RWPE2 (cell line): ENCODE measurements at regions not wholly inside any gene's neighbourhood (a gene's known extent, or its start where the extent isn't known, plus 50 kb on each side); places are given as distances from the start of the nearest gene placed in this dataset.

Experiments
- ATAC-seq: fragments of 200-7000 bp; cut with Tn5 transposase; 3 replicates; pipeline ENCODE4 v1.9.1; 2021; ENCODE audit warnings: low read depth
- DNase-seq: peaks from one replicate; pipeline ENCODE4 v3.0.0-alpha.2; 2020; ENCODE audit warnings: low spot score
- H3K27ac ChIP-seq: fragments of 450-650 bp; 2 replicates; pipeline ENCODE4 v1.5.1; 2017; ENCODE audit warnings: mild to moderate bottlenecking; ENCODE audit not compliant: poor library complexity, severe bottlenecking
- H3K27me3 ChIP-seq: fragments of 250-450 bp; sonication (Bioruptor Pico); 2 replicates; pipeline ENCODE4 v1.5.1; 2021; ENCODE audit warnings: mild to moderate bottlenecking, moderate library complexity; ENCODE audit not compliant: insufficient read depth, poor library complexity, severe bottlenecking
- H3K36me3 ChIP-seq: fragments of 250-450 bp; sonication (Bioruptor Pico); 2 replicates; pipeline ENCODE4 v1.5.1; 2020; ENCODE audit warnings: low read depth, mild to moderate bottlenecking, moderate library complexity
- H3K4me1 ChIP-seq: fragments of 250-450 bp; sonication (Bioruptor Pico); 2 replicates; pipeline ENCODE4 v1.5.1; 2021; ENCODE audit warnings: mild to moderate bottlenecking, moderate library complexity; ENCODE audit not compliant: insufficient read depth, poor library complexity, severe bottlenecking
- H3K4me3 ChIP-seq: fragments of 250-450 bp; sonication (Bioruptor Pico); 2 replicates; pipeline ENCODE4 v1.5.1; 2021; ENCODE audit warnings: mild to moderate bottlenecking, moderate library complexity; ENCODE audit not compliant: severe bottlenecking
- H3K9me3 ChIP-seq: fragments of 250-450 bp; sonication (Bioruptor Pico); 2 replicates; pipeline ENCODE4 v1.5.1; 2021; ENCODE audit warnings: mild to moderate bottlenecking, moderate library complexity; ENCODE audit not compliant: severe bottlenecking
- CTCF ChIP-seq: fragments of 450-650 bp; IDR thresholded peaks from one replicate; pipeline ENCODE4 v1.5.1; 2017; ENCODE audit warnings: mild to moderate bottlenecking, moderate library complexity; ENCODE audit not compliant: poor library complexity, severe bottlenecking

DNA sequence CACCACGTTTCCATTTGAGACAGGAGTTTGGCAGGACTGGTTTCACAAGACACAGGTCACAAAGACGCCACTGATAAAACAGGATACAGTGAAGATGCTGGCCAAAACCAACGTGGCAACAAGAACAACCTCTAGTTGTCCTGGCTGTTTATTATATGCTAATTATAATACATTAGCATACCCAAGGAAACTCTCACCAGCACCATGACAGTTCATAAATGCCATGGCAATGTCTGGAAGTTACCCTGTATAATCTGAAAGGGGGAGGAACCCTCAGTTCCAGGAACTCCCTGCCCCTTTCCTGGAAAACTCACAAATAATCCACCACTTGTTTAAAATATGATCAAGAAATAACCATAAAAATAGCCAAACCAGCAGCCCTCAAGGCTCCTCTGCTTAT lies 148.3 kb downstream of the RBM43 start:
- no peak overlapping the region for H3K4me3 ChIP-seq
- no peak for DNase-seq
- H3K27me3 ChIP-seq, result no peaks in the 10 kb centered on the region
- TF ChIP-seq CTCF, result no peak
- no peak for ATAC-seq
- no peaks in the 10 kb centered on the region for H3K36me3 ChIP-seq
- H3K27ac ChIP-seq, result no peak overlapping the region
- H3K9me3 ChIP-seq, result peaks cover 3% of the 10 kb centered on the region
- H3K4me1 ChIP-seq, result no peaks in the 10 kb centered on the region

DNA sequence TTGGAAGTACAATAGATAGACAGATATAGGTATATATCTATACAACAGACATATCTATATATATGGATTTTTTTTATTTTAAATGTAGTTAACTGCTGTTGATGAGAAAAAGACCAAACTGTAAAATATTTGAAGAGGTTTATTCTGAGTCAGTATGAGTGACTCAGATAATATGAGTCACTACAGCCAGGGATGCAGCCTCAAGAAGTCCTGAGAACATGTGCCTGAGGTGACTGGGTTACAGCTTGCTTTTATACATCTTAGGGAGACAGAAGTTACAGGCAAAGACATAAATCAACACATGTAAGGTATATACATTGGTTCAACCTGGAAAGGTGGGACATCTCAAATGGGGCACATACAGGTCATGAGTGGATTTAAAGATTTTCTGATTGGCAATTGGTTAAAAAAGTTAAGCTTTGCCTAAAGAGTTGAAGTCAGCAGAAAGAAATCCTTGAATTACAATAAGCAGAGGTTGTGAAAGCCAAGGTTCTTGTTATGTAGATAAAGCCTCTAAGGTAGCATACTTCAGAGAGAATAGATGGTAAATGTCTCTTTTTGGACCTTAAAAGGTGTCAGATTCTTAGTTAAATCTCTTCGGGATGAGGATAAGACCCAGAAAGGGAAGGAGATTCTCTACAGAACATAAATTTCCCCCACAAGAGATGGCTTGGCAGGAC lies 149.9 kb downstream of the RBM43 start:
- no peak for TF ChIP-seq CTCF
- Histone ChIP-seq H3K27ac (no peak overlapping the region), H3K36me3 (no peaks in the 10 kb centered on the region), H3K27me3 (no peaks in the 10 kb centered on the region), H3K4me3 (no peak overlapping the region), H3K9me3 (no peaks in the 10 kb centered on the region), H3K4me1 (no peaks in the 10 kb centered on the region)
- ATAC-seq, result peak; percentile 95
- DNase-seq, result no peak

DNA sequence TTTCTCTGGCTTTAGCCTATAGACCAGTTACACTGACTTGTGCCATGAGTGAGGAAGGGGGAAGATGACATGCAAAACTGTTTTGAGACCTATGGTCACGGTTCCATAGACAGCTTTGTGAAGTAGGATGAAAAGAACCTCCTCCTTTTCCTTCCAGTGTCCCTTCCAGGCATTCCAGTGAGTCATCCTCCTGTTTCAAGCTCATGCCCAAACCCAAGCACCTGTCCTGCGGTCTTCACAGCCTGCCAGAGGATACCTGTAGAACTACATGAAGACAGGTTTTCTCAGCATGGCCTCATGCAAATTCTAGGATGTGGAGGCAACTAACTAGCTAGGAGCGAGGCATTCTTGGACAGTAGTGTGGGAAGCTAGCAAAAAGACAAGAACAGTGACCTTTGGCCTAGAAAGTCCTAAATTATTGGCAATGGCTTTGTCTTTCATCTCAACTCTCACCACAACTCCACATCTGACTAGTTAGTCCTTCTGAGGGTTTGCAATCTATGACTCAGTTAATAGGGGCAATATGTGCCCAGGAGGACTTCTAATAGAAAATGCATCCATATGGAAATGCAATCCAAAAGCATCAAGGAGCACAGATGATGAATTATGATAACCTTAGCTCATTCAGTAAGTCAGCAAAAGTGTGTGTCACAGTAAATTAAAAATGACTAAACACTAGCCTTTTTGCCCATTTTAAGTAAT lies 154.7 kb downstream of the RBM43 start:
- Histone ChIP-seq H3K27me3 (no peaks in the 10 kb centered on the region), H3K4me3 (no peak overlapping the region), H3K4me1 (no peaks in the 10 kb centered on the region), H3K9me3 (no peaks in the 10 kb centered on the region), H3K36me3 (no peaks in the 10 kb centered on the region), H3K27ac (no peak overlapping the region)
- no peak for DNase-seq
- ATAC-seq, result no peak
- no peak for TF ChIP-seq CTCF

DNA sequence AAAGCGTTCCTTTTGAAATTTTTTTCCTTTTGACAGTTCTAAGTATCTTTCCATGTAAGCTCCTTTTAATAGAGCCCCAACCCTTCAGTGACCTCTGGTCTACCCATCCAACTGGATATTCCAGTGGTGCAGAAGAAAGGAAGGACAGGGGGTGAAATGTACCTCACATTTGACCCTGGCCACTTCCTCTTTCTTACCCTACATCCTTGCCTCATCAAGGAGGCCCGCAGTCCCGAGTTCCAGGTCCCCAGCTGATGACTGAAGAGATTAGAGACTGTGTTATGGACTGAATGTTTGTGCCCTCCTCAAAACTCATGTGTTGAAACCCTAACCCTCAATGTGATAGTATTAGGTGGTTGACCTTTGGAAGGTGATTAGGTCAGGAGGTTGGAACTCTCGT lies 158.1 kb downstream of the RBM43 start:
- TF ChIP-seq CTCF, result no peak
- H3K4me1 ChIP-seq, result no peaks in the 10 kb centered on the region
- no peaks in the 10 kb centered on the region for H3K9me3 ChIP-seq
- DNase-seq (no peak), ATAC-seq (no peak)
- H3K27me3 ChIP-seq, result peaks cover 3% of the 10 kb centered on the region
- H3K27ac ChIP-seq, result no peak overlapping the region
- H3K36me3 ChIP-seq, result no peaks in the 10 kb centered on the region
- H3K4me3 ChIP-seq, result no peak overlapping the region

- H3K27me3 ChIP-seq, result peaks cover 3% of the 10 kb centered on the region
- no peaks in the 10 kb centered on the region for H3K9me3 ChIP-seq
- DNase-seq (no peak), ATAC-seq (no peak)
- no peak overlapping the region for H3K27ac ChIP-seq
- TF ChIP-seq CTCF, result no peak
- no peaks in the 10 kb centered on the region for H3K36me3 ChIP-seq
- no peaks in the 10 kb centered on the region for H3K4me1 ChIP-seq
- H3K4me3 ChIP-seq, result no peak overlapping the region
These were observed 159.4 kb downstream of the RBM43 start for GRCh38 chr2:151102226-151102625.
